ENCODE measurements at regions not wholly inside any gene's neighbourhood (a gene's known extent, or its start where the extent isn't known, plus 50 kb on each side); places are given as distances from the start of the nearest gene placed in this dataset.

- DNase-seq, result no peak
Observed at GRCh38 chr17:77462553-77463497, 322.1 kb downstream of the SEC14L1 start.

- DNase-seq, result no peak
Observed at GRCh38 chr17:77464988-77465357, 324.2 kb downstream of the SEC14L1 start.

- DNase-seq, result no peak
Observed at GRCh38 chr17:77465358-77466041, 324.7 kb downstream of the SEC14L1 start.

- peak; percentile 83 for DNase-seq
Observed at GRCh38 chr17:77466140-77466539, 325.4 kb downstream of the SEC14L1 start.

- DNase-seq, result peak; percentile 59
Observed at GRCh38 chr17:77466596-77467223, 325.9 kb downstream of the SEC14L1 start.

GRCh38 chr17:77467521-77467920 is 326.8 kb downstream of the SEC14L1 start:
- no peak for DNase-seq

- no peak for DNase-seq
Observed at GRCh38 chr17:77468897-77469296, 328.1 kb downstream of the SEC14L1 start.

- no peak for DNase-seq
Observed at GRCh38 chr17:77470330-77470786, 329.6 kb downstream of the SEC14L1 start.

- DNase-seq, result no peak
Observed at GRCh38 chr17:77470800-77471733, 330.3 kb downstream of the SEC14L1 start.

GRCh38 chr17:77471984-77472461 is 331.3 kb downstream of the SEC14L1 start:
- peak; percentile 46 for DNase-seq

- DNase-seq, result peak; percentile 45
Observed at GRCh38 chr17:77472468-77473310, 331.9 kb downstream of the SEC14L1 start.

- DNase-seq, result no peak
Observed at GRCh38 chr17:77473615-77474226, 333.0 kb downstream of the SEC14L1 start.

GRCh38 chr17:77474292-77474988 is 333.7 kb downstream of the SEC14L1 start:
- DNase-seq, result no peak

- DNase-seq, result no peak
Observed at GRCh38 chr17:77475016-77475976, 334.5 kb downstream of the SEC14L1 start.

GRCh38 chr17:77476006-77476405 is 335.2 kb downstream of the SEC14L1 start:
- DNase-seq, result no peak

GRCh38 chr17:77476498-77476897 is 335.7 kb downstream of the SEC14L1 start:
- no peak for DNase-seq

GRCh38 chr17:77476931-77477805 is 336.4 kb downstream of the SEC14L1 start:
- DNase-seq, result no peak

- DNase-seq, result no peak
Observed at GRCh38 chr17:77478281-77478680, 337.5 kb downstream of the SEC14L1 start.
